ENCODE measurements at regions not wholly inside any gene's neighbourhood (a gene's known extent, or its start where the extent isn't known, plus 50 kb on each side); places are given as distances from the start of the nearest gene placed in this dataset.

DNA sequence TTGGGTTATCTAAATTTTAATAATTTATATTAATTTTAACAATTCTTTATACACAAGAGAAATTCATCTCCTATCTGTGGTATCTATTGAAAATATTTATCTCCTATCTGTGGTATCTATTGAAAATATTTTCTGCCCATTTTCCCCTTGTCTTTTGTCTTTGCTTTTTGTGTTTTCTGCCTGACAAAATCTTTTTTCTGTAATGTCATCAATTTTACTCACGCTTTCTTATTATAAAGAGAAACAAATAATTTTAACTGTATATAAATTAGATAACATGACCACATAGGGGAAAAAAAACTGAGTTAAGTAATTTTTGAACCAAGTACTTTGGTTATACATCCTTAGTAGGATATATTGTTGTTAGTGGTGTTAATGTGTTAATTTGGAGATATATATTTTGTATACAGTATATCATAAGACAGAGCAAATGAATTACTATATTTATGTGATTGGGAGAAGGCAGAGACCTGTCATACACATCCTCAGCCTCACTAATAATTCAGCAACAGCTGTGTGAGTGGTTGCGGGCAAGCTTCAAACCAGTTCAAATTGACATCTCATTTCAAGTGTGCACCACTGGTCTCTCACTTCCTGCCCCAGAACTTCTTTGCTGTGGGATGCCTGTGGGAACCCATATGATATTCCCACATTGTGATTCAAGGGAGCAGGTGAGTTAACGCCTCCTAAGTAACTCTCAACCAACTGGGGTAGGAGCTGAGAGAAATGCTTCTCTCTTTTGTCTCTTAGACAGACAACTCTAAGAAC is 292.4 kb downstream of the SP3 start:
- Histone ChIP-seq H3K9ac (ENCODE audit: low read length) (no peak overlapping the region), H3K4me1 (ENCODE audit: control insufficient read depth, insufficient read depth, low read length) (no peaks in the 10 kb centered on the region), H3K4me3 (ENCODE audit: low read length) (no peak overlapping the region), H3K27me3 (ENCODE audit: control insufficient read depth, insufficient read depth, low read length) (no peaks in the 10 kb centered on the region), H3K36me3 (ENCODE audit: control insufficient read depth, insufficient read depth, low read length) (no peaks in the 10 kb centered on the region), H3K9me3 (ENCODE audit: control insufficient read depth, low read length) (no peaks in the 10 kb centered on the region)

DNA sequence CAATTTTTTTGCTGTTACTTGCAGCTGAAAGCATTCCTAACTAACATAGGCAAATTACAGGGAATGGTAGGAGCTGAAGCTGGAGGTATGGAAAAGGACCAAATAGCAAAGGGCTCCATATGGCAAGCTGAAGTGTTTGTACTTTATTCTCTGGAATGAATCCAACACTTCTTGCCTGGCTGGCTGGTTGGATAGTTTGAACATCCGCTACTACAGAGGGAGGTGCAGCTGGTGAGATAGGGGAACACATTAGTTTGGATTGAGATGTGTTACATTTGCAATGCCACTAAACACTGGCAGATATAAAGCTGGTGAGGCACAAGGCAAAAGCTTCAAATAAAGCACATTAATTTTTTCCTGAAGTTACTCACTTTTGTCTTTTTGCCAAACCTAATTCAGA is 291.5 kb downstream of the SP3 start:
- no peaks in the 10 kb centered on the region for H3K4me1 ChIP-seq (ENCODE audit: control insufficient read depth, insufficient read depth, low read length)
- H3K9me3 ChIP-seq (ENCODE audit: control insufficient read depth, low read length), result no peaks in the 10 kb centered on the region
- no peak overlapping the region for H3K4me3 ChIP-seq (ENCODE audit: low read length)
- no peaks in the 10 kb centered on the region for H3K36me3 ChIP-seq (ENCODE audit: control insufficient read depth, insufficient read depth, low read length)
- no peaks in the 10 kb centered on the region for H3K27me3 ChIP-seq (ENCODE audit: control insufficient read depth, insufficient read depth, low read length)
- H3K9ac ChIP-seq (ENCODE audit: low read length), result no peak overlapping the region

DNA sequence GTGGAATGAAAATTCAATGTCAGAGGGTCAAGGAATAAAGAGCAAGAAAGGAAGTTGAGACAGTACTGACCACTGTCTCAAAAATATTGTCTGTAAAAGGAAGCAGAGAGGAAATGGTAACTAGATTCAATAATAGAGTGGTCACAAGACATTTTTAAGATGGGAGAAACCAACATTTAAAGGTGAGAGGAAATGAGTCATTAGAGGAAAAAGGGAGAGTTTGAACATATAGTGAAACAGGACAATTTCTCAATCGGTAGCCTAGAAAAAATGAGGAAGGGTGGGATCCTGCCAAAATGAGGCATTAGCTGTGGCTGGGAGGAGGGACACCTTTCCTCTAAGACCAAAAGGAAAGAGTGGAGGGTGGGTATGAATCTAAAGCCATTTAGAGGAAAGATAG is 288.5 kb downstream of the SP3 start:
- Histone ChIP-seq H3K27me3 (ENCODE audit: control insufficient read depth, insufficient read depth, low read length) (no peaks in the 10 kb centered on the region), H3K36me3 (ENCODE audit: control insufficient read depth, insufficient read depth, low read length) (no peaks in the 10 kb centered on the region), H3K9me3 (ENCODE audit: control insufficient read depth, low read length) (no peaks in the 10 kb centered on the region), H3K9ac (ENCODE audit: low read length) (no peak overlapping the region), H3K4me1 (ENCODE audit: control insufficient read depth, insufficient read depth, low read length) (no peaks in the 10 kb centered on the region), H3K4me3 (ENCODE audit: low read length) (no peak overlapping the region)

DNA sequence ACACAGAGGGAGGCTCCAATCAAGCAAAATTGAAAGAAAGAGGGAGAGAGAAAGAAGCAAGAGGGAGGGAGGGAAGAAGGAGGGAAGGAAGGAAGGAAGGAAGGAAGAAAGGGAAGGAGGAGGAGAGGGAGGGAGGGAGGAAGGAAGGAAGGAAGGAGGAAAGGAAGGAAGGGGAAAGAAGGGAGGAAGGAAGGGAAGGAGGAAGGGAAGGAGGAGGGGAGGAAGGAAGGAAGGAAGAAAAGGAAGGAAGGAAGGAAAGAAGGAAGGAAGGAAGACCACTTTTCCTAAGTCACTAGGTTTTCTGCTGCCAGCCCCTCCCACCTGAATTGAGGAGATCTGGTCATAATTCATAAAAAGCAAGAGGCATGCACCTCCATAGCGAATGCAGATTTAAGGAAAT is 287.0 kb downstream of the SP3 start:
- no peaks in the 10 kb centered on the region for H3K4me1 ChIP-seq (ENCODE audit: control insufficient read depth, insufficient read depth, low read length)
- H3K4me3 ChIP-seq (ENCODE audit: low read length), result no peak overlapping the region
- no peak overlapping the region for H3K9ac ChIP-seq (ENCODE audit: low read length)
- no peaks in the 10 kb centered on the region for H3K9me3 ChIP-seq (ENCODE audit: control insufficient read depth, low read length)
- no peaks in the 10 kb centered on the region for H3K36me3 ChIP-seq (ENCODE audit: control insufficient read depth, insufficient read depth, low read length)
- H3K27me3 ChIP-seq (ENCODE audit: control insufficient read depth, insufficient read depth, low read length), result no peaks in the 10 kb centered on the region

DNA sequence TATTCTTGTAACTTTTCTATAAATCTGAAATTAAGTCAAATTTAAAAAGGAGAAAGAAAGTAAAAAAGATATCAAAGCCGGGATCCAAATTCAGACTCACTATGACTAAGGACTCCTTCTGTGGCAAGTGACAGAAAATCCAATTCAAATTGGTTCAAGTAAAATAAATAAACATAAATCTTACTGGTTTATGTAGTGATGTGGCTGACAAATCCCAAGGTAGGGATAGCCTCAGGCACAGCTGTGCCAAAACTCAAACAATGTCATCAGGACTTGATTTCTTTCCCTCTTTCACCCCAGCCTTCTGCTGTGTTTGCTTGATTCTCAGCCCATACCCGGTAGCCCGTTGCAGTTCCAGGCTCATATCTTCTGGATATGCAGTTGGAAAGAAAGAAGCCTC is 284.6 kb downstream of the SP3 start:
- Histone ChIP-seq H3K9ac (ENCODE audit: low read length) (no peak overlapping the region), H3K4me1 (ENCODE audit: control insufficient read depth, insufficient read depth, low read length) (no peaks in the 10 kb centered on the region), H3K4me3 (ENCODE audit: low read length) (no peak overlapping the region), H3K27me3 (ENCODE audit: control insufficient read depth, insufficient read depth, low read length) (no peaks in the 10 kb centered on the region), H3K36me3 (ENCODE audit: control insufficient read depth, insufficient read depth, low read length) (no peaks in the 10 kb centered on the region), H3K9me3 (ENCODE audit: control insufficient read depth, low read length) (no peaks in the 10 kb centered on the region)

DNA sequence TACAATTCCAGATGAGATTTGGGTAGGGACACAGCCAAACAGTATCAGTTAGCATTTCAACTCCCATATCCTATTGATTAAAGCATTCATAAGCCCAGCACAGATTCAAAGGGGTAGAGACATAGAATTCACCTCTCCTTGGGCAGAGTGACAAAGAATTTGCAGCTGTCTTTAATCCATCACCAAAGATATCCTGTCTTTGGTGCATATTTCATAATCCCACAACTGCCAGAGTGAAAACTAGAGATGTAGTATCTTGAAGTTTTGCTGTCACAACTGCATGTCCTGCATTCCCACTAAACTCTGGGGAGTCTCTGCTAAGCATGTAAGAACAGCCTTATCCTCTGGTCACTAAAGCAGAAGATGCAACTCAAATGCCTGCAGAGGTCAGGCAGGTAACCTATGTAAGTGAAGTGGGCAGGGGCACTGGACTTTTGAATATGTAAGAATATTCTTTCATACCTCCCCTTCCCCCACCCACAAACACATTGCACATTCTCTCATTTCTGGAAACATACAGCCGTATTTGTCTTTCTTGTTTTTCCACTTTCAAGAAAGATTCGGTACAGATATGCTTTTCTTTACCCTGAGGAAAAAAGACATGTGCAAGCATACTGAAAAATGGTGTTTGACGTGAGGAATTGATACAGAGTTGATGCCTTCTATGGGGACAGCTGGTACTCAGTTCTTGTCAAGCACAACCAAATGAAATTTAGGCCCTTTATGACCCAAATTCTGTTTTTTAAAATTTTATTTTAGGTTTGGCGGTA is 283.1 kb downstream of the SP3 start:
- no peak overlapping the region for H3K4me3 ChIP-seq (ENCODE audit: low read length)
- no peaks in the 10 kb centered on the region for H3K4me1 ChIP-seq (ENCODE audit: control insufficient read depth, insufficient read depth, low read length)
- no peaks in the 10 kb centered on the region for H3K36me3 ChIP-seq (ENCODE audit: control insufficient read depth, insufficient read depth, low read length)
- H3K27me3 ChIP-seq (ENCODE audit: control insufficient read depth, insufficient read depth, low read length), result no peaks in the 10 kb centered on the region
- no peaks in the 10 kb centered on the region for H3K9me3 ChIP-seq (ENCODE audit: control insufficient read depth, low read length)
- H3K9ac ChIP-seq (ENCODE audit: low read length), result no peak overlapping the region

DNA sequence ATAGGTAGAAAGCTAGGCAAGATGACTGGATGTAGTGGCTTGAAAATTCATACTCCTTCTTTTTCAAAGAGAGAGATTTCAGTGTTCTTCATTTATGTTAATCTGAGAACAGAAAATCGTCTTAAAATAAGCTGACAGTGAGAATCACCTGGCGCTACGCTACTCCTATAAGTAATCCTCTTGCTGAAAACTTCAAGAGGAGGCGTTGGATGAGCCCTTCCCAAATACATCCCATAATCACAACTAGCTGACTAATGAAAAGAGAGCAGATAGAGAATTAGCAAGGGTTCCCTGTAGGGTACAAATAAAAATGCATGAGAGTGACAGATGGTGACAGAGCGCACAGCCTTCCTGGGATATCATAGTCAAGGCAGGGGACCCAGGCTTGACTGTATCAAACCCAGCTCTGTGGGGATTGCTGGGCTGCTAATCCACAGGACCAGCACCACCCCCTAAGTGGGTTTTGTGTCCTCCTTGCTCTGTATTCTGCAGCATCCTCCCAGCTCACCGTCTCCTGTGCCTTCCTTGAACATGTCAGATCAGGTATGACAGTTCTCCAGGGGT is 280.2 kb downstream of the SP3 start:
- H3K9ac ChIP-seq (ENCODE audit: low read length), result no peak overlapping the region

DNA sequence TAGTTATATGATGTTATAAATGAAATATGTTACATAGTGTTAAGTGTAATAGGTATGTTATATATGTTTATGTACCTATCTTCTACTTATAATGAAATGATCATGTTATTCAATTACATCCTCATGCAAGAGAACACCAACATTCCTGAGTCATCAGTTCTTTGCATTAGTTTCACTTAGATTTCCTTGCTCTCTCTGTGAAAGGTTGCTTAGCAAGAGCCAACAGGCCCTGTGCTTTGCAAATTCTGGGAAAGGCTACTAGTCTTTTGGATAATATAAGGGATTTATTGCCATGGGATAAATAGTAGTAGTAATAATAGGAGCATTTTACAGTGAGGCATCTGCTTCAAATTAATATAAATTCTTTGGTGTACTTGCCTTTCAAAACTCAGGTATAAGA is 274.8 kb downstream of the SP3 start:
- Histone ChIP-seq H3K27me3 (ENCODE audit: control insufficient read depth, insufficient read depth, low read length) (no peaks in the 10 kb centered on the region), H3K4me3 (ENCODE audit: low read length) (no peak overlapping the region), H3K36me3 (ENCODE audit: control insufficient read depth, insufficient read depth, low read length) (no peaks in the 10 kb centered on the region), H3K9ac (ENCODE audit: low read length) (no peak overlapping the region), H3K9me3 (ENCODE audit: control insufficient read depth, low read length) (no peaks in the 10 kb centered on the region), H3K4me1 (ENCODE audit: control insufficient read depth, insufficient read depth, low read length) (no peaks in the 10 kb centered on the region)

More for the DNA sequence above, 280.2 kb downstream of the SP3 start:
- Histone ChIP-seq H3K36me3 (ENCODE audit: control insufficient read depth, insufficient read depth, low read length) (no peaks in the 10 kb centered on the region), H3K4me3 (ENCODE audit: low read length) (no peak overlapping the region), H3K4me1 (ENCODE audit: control insufficient read depth, insufficient read depth, low read length) (no peaks in the 10 kb centered on the region), H3K27me3 (ENCODE audit: control insufficient read depth, insufficient read depth, low read length) (no peaks in the 10 kb centered on the region), H3K9me3 (ENCODE audit: control insufficient read depth, low read length) (no peaks in the 10 kb centered on the region)

DNA sequence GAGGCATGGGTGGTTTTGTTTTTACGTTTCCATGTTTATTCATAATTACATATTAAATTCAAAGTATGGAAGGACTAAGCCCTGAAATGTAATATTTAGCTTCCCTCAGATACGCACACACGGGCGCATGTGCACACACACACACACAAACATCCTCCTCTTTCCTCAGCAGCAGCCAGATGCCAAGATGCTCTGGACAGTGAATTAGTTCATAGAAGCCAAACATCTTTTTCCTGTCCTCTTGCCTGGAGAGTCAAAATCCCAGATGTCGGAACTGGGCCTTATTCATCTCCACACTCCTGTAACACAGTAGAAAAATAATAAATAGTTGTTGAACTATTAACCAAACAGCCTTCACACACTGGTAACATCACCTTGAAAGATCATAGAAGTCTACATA is 273.1 kb downstream of the SP3 start:
- Histone ChIP-seq H3K9ac (ENCODE audit: low read length) (no peak overlapping the region), H3K9me3 (ENCODE audit: control insufficient read depth, low read length) (no peaks in the 10 kb centered on the region), H3K27me3 (ENCODE audit: control insufficient read depth, insufficient read depth, low read length) (no peaks in the 10 kb centered on the region), H3K4me3 (ENCODE audit: low read length) (no peak overlapping the region), H3K4me1 (ENCODE audit: control insufficient read depth, insufficient read depth, low read length) (no peaks in the 10 kb centered on the region), H3K36me3 (ENCODE audit: control insufficient read depth, insufficient read depth, low read length) (no peaks in the 10 kb centered on the region)

DNA sequence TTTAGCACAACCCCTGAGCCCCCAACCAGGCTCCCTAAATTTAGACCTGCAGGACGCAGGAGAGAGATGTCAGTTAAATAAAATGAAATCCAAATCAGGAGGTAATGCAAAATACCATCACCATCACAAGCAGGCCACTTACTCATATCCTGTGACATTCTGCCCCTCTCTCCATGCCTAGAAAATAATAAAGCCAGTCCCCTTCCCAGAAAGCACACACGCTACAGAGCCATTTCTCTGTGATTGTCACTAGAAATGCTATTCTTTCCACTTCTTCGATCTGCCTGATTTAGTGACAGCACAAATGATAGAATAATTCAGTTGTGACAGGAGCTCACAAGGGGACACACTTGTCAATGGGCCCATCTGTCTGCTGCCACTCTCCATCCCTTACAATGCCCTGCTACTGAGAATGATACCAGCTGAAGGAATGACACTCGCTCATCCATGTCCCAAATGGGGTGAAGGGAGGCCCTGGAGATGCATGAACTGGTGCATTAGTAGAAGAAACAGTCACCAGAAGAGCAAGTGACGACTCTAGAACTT is 272.1 kb downstream of the SP3 start:
- Histone ChIP-seq H3K9me3 (ENCODE audit: control insufficient read depth, low read length) (no peaks in the 10 kb centered on the region), H3K36me3 (ENCODE audit: control insufficient read depth, insufficient read depth, low read length) (no peaks in the 10 kb centered on the region), H3K27me3 (ENCODE audit: control insufficient read depth, insufficient read depth, low read length) (no peaks in the 10 kb centered on the region), H3K4me3 (ENCODE audit: low read length) (no peak overlapping the region), H3K9ac (ENCODE audit: low read length) (no peak overlapping the region), H3K4me1 (ENCODE audit: control insufficient read depth, insufficient read depth, low read length) (no peaks in the 10 kb centered on the region)

DNA sequence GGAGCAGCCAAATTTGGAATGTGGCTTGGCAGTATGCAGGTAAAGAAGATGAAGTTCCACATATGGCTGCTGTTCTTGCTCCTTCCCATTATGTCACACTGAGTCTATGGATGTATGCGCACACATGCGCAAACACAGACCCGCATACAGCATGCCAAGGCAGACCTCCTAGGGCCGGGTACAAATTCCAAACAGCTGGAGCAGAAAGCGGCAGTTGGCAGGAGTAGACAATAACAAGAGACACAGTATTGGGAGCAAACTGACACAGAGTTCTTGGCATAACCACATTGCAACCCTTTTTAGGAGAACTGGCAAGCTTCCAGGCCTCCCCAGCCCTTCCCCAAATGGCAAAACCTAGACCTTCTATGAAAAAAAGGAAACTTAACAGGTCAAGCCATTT is 268.9 kb downstream of the SP3 start:
- Histone ChIP-seq H3K9ac (ENCODE audit: low read length) (no peak overlapping the region), H3K4me3 (ENCODE audit: low read length) (no peak overlapping the region), H3K9me3 (ENCODE audit: control insufficient read depth, low read length) (no peaks in the 10 kb centered on the region), H3K27me3 (ENCODE audit: control insufficient read depth, insufficient read depth, low read length) (no peaks in the 10 kb centered on the region), H3K36me3 (ENCODE audit: control insufficient read depth, insufficient read depth, low read length) (no peaks in the 10 kb centered on the region), H3K4me1 (ENCODE audit: control insufficient read depth, insufficient read depth, low read length) (no peaks in the 10 kb centered on the region)

DNA sequence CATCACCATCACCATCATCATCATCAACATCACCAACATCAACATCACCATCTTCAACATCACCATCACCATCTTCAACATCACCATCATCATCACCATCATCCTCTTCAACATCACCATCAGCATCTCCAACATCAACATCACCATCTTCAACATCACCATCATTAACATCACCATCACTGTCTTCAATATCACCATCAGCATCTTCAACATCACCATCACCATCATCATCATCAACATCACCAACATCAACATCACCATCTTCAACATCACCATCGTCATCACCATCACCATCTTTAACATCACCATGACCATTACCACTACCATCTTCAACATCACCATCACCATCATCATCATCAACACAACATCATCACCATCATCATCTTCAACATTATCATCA is 267.2 kb downstream of the SP3 start:
- H3K4me1 ChIP-seq (ENCODE audit: control insufficient read depth, insufficient read depth, low read length), result no peaks in the 10 kb centered on the region
- H3K9me3 ChIP-seq (ENCODE audit: control insufficient read depth, low read length), result no peaks in the 10 kb centered on the region
- H3K9ac ChIP-seq (ENCODE audit: low read length), result no peak overlapping the region
- no peaks in the 10 kb centered on the region for H3K27me3 ChIP-seq (ENCODE audit: control insufficient read depth, insufficient read depth, low read length)
- no peak overlapping the region for H3K4me3 ChIP-seq (ENCODE audit: low read length)
- H3K36me3 ChIP-seq (ENCODE audit: control insufficient read depth, insufficient read depth, low read length), result no peaks in the 10 kb centered on the region

All from mucosa of stomach (tissue), 1 donor.